WTC11 (cell line): ENCODE measurements at regions not wholly inside any gene's neighbourhood (a gene's known extent, or its start where the extent isn't known, plus 50 kb on each side); places are given as distances from the start of the nearest gene placed in this dataset.

ENCODE experiments used
- ATAC-seq: fragments of 200-7000 bp; cut with Tn5 transposase; 2 replicates; pipeline ENCODE4 v1.10.0; 2021; ENCODE audit warnings: mild to moderate bottlenecking, moderate library complexity
- CTCF ChIA-PET: fragments of 300-600 bp; sonication (Branson Sonifier 250); formaldehyde crosslinking; loops from one replicate; lab custom pipeline; 2021; ENCODE audit warnings: antibody characterized with exemption; lab: Charles Lee
- POLR2A ChIA-PET: fragments of 350-600 bp; sonication (Branson Sonifier 250); formaldehyde crosslinking; loops from one replicate; lab custom pipeline; 2021; ENCODE audit warnings: antibody characterized with exemption; lab: Charles Lee
- DNase-seq: peaks from one replicate; pipeline ENCODE4 v3.0.0; 2021; ENCODE audit warnings: low spot score
- H3K27ac Mint-ChIP-seq: 2 replicates; pipeline ENCODE4 v1.8.0; 2021; ENCODE audit warnings: mixed read lengths
- H3K27me3 Mint-ChIP-seq: 2 replicates; pipeline ENCODE4 v1.8.0; 2021; ENCODE audit warnings: low read depth, mild to moderate bottlenecking, moderate library complexity, mixed read lengths
- H3K36me3 Mint-ChIP-seq: 2 replicates; pipeline ENCODE4 v1.8.0; 2021; ENCODE audit warnings: mixed read lengths
- H3K4me1 Mint-ChIP-seq: 2 replicates; pipeline ENCODE4 v1.8.0; 2022; ENCODE audit warnings: mixed read lengths
- H3K4me3 Mint-ChIP-seq: 2 replicates; pipeline ENCODE4 v1.8.0; 2021; ENCODE audit warnings: mild to moderate bottlenecking, moderate library complexity, mixed read lengths
- H3K9me3 Mint-ChIP-seq: 2 replicates; pipeline ENCODE4 v1.8.0; 2021; ENCODE audit warnings: mixed read lengths
- ATF1 ChIP-seq: sonication (generic); formaldehyde crosslinking; IDR thresholded peaks from 2 replicates; pipeline ENCODE4 v1.8.1; 2023; ENCODE audit warnings: mild to moderate bottlenecking, moderate library complexity, missing genetic modification reagents
- FOXJ3 ChIP-seq: sonication (generic); formaldehyde crosslinking; IDR thresholded peaks from 2 replicates; pipeline ENCODE4 v1.9.0; 2021; ENCODE audit warnings: missing genetic modification reagents, mild to moderate bottlenecking, borderline replicate concordance
- FOXK1 ChIP-seq: sonication (generic); formaldehyde crosslinking; IDR thresholded peaks from 2 replicates; pipeline ENCODE4 v1.8.0; 2022; ENCODE audit warnings: mild to moderate bottlenecking, moderate library complexity, missing genetic modification reagents
- FOXP1 ChIP-seq: sonication (generic); formaldehyde crosslinking; IDR thresholded peaks from 2 replicates; pipeline ENCODE4 v1.8.0; 2022; ENCODE audit warnings: missing genetic modification reagents, mild to moderate bottlenecking, moderate library complexity, borderline replicate concordance
- GRHL2 ChIP-seq: fragments of 250-450 bp; sonication (Bioruptor Pico); IDR thresholded peaks from 2 replicates; pipeline ENCODE4 v1.8.0; 2022; ENCODE audit warnings: mild to moderate bottlenecking, moderate library complexity; ENCODE audit not compliant: insufficient replicate concordance, severe bottlenecking
- GTF2I ChIP-seq: fragments of 250-450 bp; sonication (Bioruptor Pico); conservative IDR thresholded peaks from 2 replicates; pipeline ENCODE4 v1.4.0; 2021; ENCODE audit warnings: mild to moderate bottlenecking
- NFATC4 ChIP-seq: fragments of 250-450 bp; sonication (Bioruptor Pico); IDR thresholded peaks from 2 replicates; pipeline ENCODE4 v1.9.0; 2021; ENCODE audit warnings: mild to moderate bottlenecking
- NR2C2 ChIP-seq: sonication (generic); formaldehyde crosslinking; IDR thresholded peaks from 2 replicates; pipeline ENCODE4 v1.8.0; 2022; ENCODE audit warnings: mild to moderate bottlenecking, missing genetic modification reagents
- PRRX2 ChIP-seq: fragments of 250-450 bp; sonication (Bioruptor Pico); IDR thresholded peaks from 2 replicates; pipeline ENCODE4 v1.8.0; 2021; ENCODE audit warnings: mild to moderate bottlenecking
- RORB ChIP-seq: fragments of 250-450 bp; sonication (Bioruptor Pico); IDR thresholded peaks from 2 replicates; pipeline ENCODE4 v1.9.0; 2021; ENCODE audit warnings: mild to moderate bottlenecking
- SMAD3 ChIP-seq: sonication (generic); formaldehyde crosslinking; IDR thresholded peaks from 2 replicates; pipeline ENCODE4 v1.8.0; 2022; ENCODE audit warnings: missing genetic modification reagents, mild to moderate bottlenecking, borderline replicate concordance
- TCF7 ChIP-seq: sonication (generic); formaldehyde crosslinking; IDR thresholded peaks from 2 replicates; pipeline ENCODE4 v1.8.0; 2022; ENCODE audit warnings: mild to moderate bottlenecking, low read depth, missing genetic modification reagents, moderate library complexity
- TEAD4 ChIP-seq: sonication (generic); formaldehyde crosslinking; IDR thresholded peaks from 2 replicates; pipeline ENCODE4 v1.8.0; 2022; ENCODE audit warnings: mild to moderate bottlenecking, missing genetic modification reagents
- ZNF121 ChIP-seq: sonication (generic); formaldehyde crosslinking; IDR thresholded peaks from 2 replicates; pipeline ENCODE4 v1.8.0; 2023; ENCODE audit warnings: missing genetic modification reagents
- ZNF671 ChIP-seq: fragments of 250-450 bp; sonication (Bioruptor Pico); IDR thresholded peaks from 2 replicates; pipeline ENCODE4 v1.8.0; 2021; ENCODE audit warnings: mild to moderate bottlenecking
- TF ChIP-seq, protein P1 (sequence below): sonication (generic); formaldehyde crosslinking; IDR thresholded peaks from 2 replicates; pipeline ENCODE4 v1.8.1; 2022; ENCODE audit warnings: mild to moderate bottlenecking, missing genetic modification reagents, moderate library complexity, borderline replicate concordance
- TF ChIP-seq, protein P2 (sequence below): sonication (generic); formaldehyde crosslinking; IDR thresholded peaks from 2 replicates; pipeline ENCODE4 v1.8.0; 2022; ENCODE audit warnings: mild to moderate bottlenecking, missing genetic modification reagents
- TF ChIP-seq, protein P3 (sequence below): sonication (generic); formaldehyde crosslinking; IDR thresholded peaks from 2 replicates; pipeline ENCODE4 v1.8.1; 2023; ENCODE audit warnings: mild to moderate bottlenecking, missing genetic modification reagents, borderline replicate concordance
- TF ChIP-seq, protein P4 (sequence below): sonication (generic); formaldehyde crosslinking; IDR thresholded peaks from 2 replicates; pipeline ENCODE4 v1.8.1; 2023; ENCODE audit warnings: mild to moderate bottlenecking, missing genetic modification reagents, moderate library complexity
- TF ChIP-seq, protein P5 (sequence below): fragments of 250-450 bp; sonication (Bioruptor Pico); IDR thresholded peaks from 2 replicates; pipeline ENCODE4 v1.9.0; 2021; ENCODE audit warnings: mild to moderate bottlenecking, borderline replicate concordance
- TF ChIP-seq, protein P6 (sequence below): sonication (generic); formaldehyde crosslinking; IDR thresholded peaks from 2 replicates; pipeline ENCODE4 v1.8.0; 2023; ENCODE audit warnings: missing genetic modification reagents
- TF ChIP-seq, protein P7 (sequence below): sonication (generic); formaldehyde crosslinking; IDR thresholded peaks from 2 replicates; pipeline ENCODE4 v1.8.1; 2023; ENCODE audit warnings: mild to moderate bottlenecking, missing genetic modification reagents, moderate library complexity
- TF ChIP-seq, protein P8 (sequence below): fragments of 250-450 bp; sonication (Bioruptor Pico); IDR thresholded peaks from 2 replicates; pipeline ENCODE4 v1.9.0; 2021; ENCODE audit warnings: mild to moderate bottlenecking
- TF ChIP-seq, protein P9 (sequence below): sonication (generic); formaldehyde crosslinking; IDR thresholded peaks from 2 replicates; pipeline ENCODE4 v1.8.1; 2023; ENCODE audit warnings: mild to moderate bottlenecking, moderate library complexity, missing genetic modification reagents

DNA sequence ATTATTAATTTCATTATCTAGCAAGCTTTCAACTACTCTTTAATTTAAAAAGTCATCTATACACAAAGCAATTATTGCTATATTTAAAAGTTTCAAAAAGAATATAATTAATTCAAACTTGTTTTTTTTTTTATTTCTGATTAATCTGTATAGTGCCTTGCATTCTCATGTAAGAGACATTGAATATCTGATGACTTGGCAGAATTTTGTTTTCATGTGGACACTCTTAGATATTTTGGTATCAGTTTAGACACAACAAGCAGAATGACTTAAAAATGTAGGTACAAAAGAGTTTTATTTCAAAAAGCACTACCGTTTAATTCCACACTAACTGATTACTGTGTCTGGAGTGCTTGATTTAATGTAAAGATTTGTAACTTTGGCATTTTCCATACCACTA, 1129.6 kb downstream of the PDHA2 start (continued):
- TF ChIP-seq, protein P1, sequence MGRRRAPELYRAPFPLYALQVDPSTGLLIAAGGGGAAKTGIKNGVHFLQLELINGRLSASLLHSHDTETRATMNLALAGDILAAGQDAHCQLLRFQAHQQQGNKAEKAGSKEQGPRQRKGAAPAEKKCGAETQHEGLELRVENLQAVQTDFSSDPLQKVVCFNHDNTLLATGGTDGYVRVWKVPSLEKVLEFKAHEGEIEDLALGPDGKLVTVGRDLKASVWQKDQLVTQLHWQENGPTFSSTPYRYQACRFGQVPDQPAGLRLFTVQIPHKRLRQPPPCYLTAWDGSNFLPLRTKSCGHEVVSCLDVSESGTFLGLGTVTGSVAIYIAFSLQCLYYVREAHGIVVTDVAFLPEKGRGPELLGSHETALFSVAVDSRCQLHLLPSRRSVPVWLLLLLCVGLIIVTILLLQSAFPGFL (CRISPR knock-in tag): no peak
- TF ChIP-seq GRHL2: no peak
- no peak for TF ChIP-seq ZNF671 (CRISPR knock-in tag)
- no peak for TF ChIP-seq SMAD3
- TF ChIP-seq FOXP1: no peak
- TF ChIP-seq, protein P2, sequence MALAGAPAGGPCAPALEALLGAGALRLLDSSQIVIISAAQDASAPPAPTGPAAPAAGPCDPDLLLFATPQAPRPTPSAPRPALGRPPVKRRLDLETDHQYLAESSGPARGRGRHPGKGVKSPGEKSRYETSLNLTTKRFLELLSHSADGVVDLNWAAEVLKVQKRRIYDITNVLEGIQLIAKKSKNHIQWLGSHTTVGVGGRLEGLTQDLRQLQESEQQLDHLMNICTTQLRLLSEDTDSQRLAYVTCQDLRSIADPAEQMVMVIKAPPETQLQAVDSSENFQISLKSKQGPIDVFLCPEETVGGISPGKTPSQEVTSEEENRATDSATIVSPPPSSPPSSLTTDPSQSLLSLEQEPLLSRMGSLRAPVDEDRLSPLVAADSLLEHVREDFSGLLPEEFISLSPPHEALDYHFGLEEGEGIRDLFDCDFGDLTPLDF (CRISPR knock-in tag): no peak
- no peak for TF ChIP-seq ATF1 (CRISPR knock-in tag)
- no peak for TF ChIP-seq ZNF121
- TF ChIP-seq TEAD4: no peak
- no peak for TF ChIP-seq RORB (CRISPR knock-in tag)
- TF ChIP-seq, all 79 proteins: peak for 0

DNA sequence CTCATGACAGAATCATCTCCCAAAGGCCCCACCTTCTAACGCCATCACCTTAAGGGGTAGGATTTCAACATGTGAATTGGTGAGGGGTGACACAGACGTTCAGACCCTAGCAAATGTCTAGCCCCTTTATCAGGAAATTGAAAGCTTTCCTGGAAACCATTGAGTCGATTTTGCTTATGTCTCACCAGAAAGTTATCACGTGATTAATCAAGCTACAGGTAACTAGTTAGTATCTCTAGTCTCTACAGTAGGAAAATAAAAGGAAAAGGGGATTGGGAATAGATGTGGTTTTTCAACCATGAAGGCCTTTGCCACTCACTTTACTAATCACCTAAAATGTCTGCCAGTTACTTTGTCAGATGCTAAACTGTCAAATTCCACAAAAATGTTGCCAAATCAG, 1133.0 kb downstream of the PDHA2 start:
- Mint-ChIP-seq H3K27me3 (no peaks in the 10 kb centered on the region), H3K27ac (no peak overlapping the region), H3K36me3 (no peaks in the 10 kb centered on the region), H3K4me3 (no peak overlapping the region), H3K9me3 (peaks cover 13% of the 10 kb centered on the region), H3K4me1 (no peaks in the 10 kb centered on the region)
- ChIA-PET CTCF (no interaction called here), POLR2A (no interaction called here)
- ATAC-seq: no peak
- no peak for DNase-seq
- TF ChIP-seq PRRX2 (CRISPR knock-in tag) (no peak), ZNF671 (CRISPR knock-in tag) (no peak), NR2C2 (CRISPR knock-in tag) (no peak), FOXK1 (CRISPR knock-in tag) (no peak), TCF7 (no peak), FOXJ3 (CRISPR knock-in tag) (no peak), GTF2I (CRISPR knock-in tag) (no peak), NFATC4 (no peak)
- TF ChIP-seq, protein P3, sequence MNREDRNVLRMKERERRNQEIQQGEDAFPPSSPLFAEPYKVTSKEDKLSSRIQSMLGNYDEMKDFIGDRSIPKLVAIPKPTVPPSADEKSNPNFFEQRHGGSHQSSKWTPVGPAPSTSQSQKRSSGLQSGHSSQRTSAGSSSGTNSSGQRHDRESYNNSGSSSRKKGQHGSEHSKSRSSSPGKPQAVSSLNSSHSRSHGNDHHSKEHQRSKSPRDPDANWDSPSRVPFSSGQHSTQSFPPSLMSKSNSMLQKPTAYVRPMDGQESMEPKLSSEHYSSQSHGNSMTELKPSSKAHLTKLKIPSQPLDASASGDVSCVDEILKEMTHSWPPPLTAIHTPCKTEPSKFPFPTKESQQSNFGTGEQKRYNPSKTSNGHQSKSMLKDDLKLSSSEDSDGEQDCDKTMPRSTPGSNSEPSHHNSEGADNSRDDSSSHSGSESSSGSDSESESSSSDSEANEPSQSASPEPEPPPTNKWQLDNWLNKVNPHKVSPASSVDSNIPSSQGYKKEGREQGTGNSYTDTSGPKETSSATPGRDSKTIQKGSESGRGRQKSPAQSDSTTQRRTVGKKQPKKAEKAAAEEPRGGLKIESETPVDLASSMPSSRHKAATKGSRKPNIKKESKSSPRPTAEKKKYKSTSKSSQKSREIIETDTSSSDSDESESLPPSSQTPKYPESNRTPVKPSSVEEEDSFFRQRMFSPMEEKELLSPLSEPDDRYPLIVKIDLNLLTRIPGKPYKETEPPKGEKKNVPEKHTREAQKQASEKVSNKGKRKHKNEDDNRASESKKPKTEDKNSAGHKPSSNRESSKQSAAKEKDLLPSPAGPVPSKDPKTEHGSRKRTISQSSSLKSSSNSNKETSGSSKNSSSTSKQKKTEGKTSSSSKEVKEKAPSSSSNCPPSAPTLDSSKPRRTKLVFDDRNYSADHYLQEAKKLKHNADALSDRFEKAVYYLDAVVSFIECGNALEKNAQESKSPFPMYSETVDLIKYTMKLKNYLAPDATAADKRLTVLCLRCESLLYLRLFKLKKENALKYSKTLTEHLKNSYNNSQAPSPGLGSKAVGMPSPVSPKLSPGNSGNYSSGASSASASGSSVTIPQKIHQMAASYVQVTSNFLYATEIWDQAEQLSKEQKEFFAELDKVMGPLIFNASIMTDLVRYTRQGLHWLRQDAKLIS: no peak
- TF ChIP-seq, protein P4, sequence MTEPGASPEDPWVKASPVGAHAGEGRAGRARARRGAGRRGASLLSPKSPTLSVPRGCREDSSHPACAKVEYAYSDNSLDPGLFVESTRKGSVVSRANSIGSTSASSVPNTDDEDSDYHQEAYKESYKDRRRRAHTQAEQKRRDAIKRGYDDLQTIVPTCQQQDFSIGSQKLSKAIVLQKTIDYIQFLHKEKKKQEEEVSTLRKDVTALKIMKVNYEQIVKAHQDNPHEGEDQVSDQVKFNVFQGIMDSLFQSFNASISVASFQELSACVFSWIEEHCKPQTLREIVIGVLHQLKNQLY (CRISPR knock-in tag): no peak
- TF ChIP-seq, protein P5, sequence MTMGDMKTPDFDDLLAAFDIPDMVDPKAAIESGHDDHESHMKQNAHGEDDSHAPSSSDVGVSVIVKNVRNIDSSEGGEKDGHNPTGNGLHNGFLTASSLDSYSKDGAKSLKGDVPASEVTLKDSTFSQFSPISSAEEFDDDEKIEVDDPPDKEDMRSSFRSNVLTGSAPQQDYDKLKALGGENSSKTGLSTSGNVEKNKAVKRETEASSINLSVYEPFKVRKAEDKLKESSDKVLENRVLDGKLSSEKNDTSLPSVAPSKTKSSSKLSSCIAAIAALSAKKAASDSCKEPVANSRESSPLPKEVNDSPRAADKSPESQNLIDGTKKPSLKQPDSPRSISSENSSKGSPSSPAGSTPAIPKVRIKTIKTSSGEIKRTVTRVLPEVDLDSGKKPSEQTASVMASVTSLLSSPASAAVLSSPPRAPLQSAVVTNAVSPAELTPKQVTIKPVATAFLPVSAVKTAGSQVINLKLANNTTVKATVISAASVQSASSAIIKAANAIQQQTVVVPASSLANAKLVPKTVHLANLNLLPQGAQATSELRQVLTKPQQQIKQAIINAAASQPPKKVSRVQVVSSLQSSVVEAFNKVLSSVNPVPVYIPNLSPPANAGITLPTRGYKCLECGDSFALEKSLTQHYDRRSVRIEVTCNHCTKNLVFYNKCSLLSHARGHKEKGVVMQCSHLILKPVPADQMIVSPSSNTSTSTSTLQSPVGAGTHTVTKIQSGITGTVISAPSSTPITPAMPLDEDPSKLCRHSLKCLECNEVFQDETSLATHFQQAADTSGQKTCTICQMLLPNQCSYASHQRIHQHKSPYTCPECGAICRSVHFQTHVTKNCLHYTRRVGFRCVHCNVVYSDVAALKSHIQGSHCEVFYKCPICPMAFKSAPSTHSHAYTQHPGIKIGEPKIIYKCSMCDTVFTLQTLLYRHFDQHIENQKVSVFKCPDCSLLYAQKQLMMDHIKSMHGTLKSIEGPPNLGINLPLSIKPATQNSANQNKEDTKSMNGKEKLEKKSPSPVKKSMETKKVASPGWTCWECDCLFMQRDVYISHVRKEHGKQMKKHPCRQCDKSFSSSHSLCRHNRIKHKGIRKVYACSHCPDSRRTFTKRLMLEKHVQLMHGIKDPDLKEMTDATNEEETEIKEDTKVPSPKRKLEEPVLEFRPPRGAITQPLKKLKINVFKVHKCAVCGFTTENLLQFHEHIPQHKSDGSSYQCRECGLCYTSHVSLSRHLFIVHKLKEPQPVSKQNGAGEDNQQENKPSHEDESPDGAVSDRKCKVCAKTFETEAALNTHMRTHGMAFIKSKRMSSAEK (CRISPR knock-in tag): no peak
- TF ChIP-seq, protein P6, sequence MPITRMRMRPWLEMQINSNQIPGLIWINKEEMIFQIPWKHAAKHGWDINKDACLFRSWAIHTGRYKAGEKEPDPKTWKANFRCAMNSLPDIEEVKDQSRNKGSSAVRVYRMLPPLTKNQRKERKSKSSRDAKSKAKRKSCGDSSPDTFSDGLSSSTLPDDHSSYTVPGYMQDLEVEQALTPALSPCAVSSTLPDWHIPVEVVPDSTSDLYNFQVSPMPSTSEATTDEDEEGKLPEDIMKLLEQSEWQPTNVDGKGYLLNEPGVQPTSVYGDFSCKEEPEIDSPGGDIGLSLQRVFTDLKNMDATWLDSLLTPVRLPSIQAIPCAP (CRISPR knock-in tag): no peak
- TF ChIP-seq, protein P7, sequence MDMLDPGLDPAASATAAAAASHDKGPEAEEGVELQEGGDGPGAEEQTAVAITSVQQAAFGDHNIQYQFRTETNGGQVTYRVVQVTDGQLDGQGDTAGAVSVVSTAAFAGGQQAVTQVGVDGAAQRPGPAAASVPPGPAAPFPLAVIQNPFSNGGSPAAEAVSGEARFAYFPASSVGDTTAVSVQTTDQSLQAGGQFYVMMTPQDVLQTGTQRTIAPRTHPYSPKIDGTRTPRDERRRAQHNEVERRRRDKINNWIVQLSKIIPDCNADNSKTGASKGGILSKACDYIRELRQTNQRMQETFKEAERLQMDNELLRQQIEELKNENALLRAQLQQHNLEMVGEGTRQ (CRISPR knock-in tag): no peak
- TF ChIP-seq, protein P8, sequence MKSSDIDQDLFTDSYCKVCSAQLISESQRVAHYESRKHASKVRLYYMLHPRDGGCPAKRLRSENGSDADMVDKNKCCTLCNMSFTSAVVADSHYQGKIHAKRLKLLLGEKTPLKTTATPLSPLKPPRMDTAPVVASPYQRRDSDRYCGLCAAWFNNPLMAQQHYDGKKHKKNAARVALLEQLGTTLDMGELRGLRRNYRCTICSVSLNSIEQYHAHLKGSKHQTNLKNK (CRISPR knock-in tag): no peak
- TF ChIP-seq, protein P9, sequence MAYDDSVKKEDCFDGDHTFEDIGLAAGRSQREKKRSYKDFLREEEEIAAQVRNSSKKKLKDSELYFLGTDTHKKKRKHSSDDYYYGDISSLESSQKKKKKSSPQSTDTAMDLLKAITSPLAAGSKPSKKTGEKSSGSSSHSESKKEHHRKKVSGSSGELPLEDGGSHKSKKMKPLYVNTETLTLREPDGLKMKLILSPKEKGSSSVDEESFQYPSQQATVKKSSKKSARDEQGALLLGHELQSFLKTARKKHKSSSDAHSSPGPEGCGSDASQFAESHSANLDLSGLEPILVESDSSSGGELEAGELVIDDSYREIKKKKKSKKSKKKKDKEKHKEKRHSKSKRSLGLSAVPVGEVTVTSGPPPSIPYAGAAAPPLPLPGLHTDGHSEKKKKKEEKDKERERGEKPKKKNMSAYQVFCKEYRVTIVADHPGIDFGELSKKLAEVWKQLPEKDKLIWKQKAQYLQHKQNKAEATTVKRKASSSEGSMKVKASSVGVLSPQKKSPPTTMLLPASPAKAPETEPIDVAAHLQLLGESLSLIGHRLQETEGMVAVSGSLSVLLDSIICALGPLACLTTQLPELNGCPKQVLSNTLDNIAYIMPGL (CRISPR knock-in tag): no peak
